ENCODE measurements at regions not wholly inside any gene's neighbourhood (a gene's known extent, or its start where the extent isn't known, plus 50 kb on each side); places are given as distances from the start of the nearest gene placed in this dataset.

- TF ChIP-seq ZNF232 (CRISPR knock-in tag; IDR thresholded peaks at IDR 0.05) (no peak), NR2C2 (CRISPR knock-in tag; IDR thresholded peaks at IDR 0.05) (no peak), CTCF (IDR thresholded peaks at IDR 0.05) (no peak), JUN (CRISPR knock-in tag; IDR thresholded peaks at IDR 0.05) (no peak)
Measured at GRCh38 chr3:35404571-35404970, 234.8 kb upstream of the ARPP21 start.

Data from WTC11 (cell line).